NOMO-1 treated with DMSO at 0.1 percent for 48 hours (cell line): ENCODE measurements at regions not wholly inside any gene's neighbourhood (a gene's known extent, or its start where the extent isn't known, plus 50 kb on each side); places are given as distances from the start of the nearest gene placed in this dataset.
"Not testable (repeated sequence)": the region's sequence is repeated elsewhere in the genome, so short reads cannot be mapped to it uniquely, and the experiment has no call there.

Experiments used
- DNase-seq: peaks from one replicate; lab custom pipeline; 2025; ENCODE audit not compliant: unreplicated experiment; lab: John Stamatoyannopoulos, UW

DNA sequence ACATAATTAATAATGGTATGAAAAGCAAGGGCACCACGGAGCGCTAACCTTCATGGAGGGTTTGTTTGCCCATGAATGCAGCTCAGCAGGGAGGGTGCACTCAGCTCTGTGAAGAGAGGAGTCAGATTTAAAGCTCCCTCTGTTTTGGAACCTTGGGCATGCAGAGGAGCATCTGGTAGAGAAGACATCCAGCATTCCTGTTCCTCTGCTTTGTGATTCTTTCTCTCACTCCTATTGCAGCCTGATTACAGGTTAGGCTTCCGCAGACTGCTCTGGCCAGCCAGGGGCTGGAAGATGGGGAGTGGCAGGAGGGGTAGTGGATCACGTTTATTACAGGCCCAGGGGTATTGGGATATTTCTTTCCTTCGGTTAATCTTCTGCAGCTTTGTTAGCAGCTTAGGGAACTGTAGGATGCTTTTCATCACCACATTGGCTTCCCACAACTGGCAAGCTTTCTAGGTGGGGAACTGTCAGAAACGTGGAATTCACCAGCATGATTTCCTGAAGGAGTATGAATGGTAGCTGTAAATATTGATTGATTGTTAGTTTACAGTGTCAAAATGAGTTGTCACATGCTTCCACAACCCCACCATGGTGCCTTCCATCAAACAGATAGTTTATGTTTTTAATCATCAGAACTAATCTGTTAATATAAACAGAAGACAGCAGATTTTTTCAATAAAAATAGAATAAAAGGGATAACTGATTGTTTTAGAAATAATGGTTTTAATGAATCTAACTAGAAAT lies 201.1 kb downstream of the VAPA start:
- DNase-seq, result no peak

DNA sequence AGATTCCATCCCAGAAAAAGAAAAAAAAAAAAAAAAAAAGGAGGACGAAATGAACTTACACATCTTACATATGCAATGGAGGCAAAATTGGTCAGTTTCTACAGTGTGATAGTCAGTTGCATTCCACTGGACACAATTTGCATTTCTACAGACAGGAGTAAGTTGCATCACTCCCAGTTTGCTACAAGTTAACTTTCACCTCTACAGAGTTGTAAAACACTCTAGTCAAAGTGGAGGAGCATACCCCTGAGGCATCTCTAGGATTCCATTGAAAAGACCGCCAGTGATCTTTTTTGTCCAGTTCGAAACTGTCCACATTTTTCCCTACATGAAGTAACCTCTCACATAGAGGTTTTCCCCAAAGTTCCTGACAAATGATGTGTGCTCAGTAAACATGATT lies 202.8 kb downstream of the VAPA start:
- no peak for DNase-seq

DNA sequence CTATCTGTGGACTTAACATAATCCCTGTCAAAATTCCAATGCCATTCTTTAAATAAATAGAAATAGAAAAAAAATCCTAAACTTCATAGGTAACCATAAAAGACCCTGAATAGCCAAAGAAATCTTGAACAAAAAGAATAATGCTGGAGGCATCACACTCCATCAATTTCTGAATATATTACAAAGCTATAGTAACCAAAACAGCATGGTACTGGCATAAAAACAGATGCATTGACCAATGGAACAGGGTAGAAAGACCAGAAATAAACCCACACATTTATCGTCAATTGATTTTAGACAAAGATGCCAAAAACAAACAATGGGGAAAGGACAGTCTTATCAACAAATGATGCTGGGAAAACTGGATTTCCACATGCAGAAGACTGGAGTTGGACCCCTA lies 205.7 kb downstream of the VAPA start:
- no peak for DNase-seq

DNA sequence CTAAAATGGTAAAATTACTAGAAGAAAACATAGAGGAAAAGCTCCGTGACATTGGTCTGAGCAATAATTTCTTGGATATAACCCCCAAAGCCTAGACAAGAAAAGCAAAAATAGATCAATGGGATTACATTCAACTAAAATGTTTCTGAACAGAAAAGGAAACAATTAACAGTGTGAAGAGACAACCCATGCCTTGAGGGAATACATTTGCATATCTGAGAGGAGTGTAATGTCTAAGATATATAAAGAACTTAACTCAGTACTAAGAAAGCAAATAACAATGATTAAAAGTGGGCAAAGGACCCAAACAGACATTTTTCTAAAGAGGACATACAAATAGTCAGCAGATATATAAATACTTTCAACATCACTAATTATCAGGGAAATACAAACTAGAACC lies 206.2 kb downstream of the VAPA start:
- DNase-seq, result no peak

DNA sequence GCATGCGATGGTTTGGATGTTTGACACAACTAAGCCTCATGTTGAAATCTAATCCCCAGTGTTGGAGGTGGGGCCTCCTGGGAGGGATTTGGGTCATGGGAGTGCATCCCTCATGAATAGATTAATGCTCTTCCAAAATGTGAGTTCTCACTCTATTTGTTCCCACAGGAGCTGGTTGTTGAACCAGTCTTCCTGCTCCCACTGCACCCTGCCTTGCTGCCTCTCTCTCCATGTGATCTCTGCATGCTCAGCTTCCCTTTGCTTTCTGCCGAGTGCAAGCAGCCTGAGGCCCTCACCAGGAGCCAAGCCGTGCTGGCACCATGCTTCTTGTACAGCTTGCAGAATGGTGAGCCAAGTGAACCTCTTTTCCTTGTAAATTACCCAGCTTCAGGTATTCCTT lies 206.8 kb downstream of the VAPA start:
- no peak for DNase-seq

DNA sequence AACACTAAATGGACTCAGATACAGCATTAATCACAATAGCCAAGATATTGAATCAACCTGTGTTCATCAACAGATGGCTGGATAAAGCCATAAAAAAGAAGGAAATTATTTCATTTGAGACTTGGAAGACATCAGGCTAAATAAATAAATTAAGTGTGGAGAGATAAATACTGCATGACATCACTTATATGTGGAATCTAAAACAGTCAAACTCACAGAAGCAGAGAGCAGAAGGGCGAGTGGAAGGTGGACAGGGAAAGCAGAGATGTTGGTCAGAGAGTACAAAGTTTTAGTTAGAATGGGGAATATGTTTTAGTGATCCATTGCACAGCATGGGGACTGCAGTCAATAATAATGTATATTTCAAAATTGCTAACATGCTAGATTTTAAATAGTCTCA lies 207.2 kb downstream of the VAPA start:
- DNase-seq, result no peak

DNA sequence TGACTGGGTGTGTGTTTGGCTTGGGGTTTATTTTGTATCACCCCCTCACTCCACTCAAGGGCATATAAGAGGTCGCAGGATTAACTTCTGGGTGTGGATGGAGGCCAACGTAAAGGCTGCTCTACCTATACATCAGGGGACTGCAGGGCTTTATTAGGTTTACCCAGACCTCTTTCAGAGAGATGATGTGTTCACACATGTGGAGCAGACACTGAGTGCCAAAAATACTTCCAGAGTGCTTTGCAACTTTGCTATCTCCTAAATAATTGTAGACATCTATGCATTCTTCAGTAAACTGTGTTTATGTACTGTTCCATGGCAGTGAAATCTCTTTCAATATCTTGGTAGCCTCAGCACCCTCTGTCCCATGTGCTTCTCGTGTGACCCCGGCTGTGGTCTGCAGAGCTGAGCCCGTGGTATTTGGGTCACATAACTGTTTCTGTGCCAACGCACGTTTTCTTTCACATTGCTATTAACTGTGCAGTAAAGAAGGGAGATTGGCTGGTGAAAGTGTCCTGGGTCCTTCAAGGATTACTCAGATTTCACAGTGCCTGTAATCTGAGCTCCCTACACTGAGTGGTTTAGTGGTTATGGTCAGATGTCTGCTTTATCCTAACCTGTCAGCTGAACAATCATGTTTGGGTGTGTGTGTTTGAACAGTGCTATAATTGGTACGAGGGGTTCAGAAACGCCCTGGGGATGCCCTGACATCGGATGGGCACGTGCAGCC lies 208.1 kb downstream of the VAPA start:
- no peak for DNase-seq

DNA sequence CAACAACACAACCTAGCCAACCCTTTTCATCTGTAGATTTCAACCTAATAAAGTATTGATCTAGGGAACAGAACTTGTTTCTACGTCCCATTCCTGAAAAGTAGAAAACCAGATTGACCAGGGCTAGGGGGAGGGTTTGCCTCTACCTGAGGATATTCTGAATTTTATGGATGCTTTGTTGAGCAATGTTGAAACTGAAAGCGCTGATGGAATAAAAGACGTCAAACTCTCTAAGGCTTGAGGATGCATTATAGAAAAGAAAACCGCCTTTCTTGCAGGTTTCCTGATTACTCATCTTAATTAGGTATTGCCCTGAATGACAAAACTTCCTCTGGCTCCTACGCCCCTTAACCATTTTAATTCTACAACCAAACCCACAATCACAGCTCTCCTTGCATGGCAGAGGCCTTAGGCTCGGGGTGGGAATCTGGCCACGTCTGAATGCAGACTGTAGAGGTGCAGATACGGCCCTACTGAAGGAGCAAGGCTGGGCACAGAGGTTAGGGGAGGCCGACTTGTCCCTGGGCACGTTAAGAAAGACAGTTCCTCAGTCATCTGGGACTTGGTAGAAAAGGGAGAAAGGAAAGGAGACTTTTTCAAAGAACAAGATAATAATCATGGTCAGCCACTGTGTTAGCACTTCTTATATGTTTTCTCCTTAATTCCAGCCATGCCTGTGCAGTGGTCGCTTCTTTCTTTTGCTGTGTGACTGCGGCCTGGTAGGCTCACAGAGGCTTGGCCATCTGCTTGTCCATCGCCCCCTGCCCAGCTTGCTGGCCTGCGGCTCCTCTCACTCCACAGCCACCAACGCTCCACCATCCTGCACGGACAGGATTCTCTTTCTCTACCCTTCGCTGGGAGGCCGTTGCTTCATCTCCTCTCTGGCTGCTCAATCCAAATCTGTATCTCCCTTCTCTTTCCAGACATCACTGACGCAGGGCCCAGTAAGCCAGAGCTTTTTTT lies 209.5 kb downstream of the VAPA start:
- DNase-seq, result peak; percentile 93

DNA sequence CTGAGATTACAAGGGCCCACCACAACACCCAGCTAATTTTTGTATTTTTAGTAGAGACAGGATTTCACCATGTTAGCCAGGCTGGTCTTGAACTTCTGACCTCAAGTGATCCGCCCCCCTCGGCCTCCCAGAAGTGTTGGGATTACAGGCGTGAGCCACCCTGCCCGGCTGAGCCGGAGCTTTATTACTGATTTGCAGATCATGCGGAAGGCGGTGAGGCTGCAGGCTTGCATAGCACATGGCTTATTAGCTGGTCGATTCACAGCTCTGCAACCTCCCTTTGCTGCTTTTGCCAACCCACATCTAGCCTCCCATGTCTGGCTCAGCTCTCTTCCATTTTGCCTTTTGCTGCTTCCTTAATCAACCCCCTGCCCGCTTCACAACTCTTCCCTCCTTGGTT lies 210.3 kb downstream of the VAPA start:
- no peak for DNase-seq

DNA sequence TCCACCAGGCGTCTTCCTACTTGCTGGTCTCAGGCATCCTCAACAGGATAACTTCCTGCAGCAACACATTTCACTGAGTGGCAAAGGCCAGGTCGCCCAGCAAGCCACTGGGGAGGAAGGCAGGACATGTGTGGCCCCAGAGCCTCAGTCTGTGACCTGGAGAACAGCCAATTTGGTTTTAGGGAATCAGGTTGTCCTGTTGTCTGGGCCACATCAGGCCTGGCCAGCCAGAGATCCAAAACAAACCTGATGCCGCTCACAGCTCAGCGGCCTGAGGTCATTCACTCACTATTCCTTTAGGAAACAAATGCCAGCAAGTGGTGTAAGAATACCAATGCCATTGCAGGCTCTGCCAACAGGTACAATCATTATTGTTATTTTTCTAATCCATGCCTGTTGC lies 210.7 kb downstream of the VAPA start:
- DNase-seq, result no peak

DNA sequence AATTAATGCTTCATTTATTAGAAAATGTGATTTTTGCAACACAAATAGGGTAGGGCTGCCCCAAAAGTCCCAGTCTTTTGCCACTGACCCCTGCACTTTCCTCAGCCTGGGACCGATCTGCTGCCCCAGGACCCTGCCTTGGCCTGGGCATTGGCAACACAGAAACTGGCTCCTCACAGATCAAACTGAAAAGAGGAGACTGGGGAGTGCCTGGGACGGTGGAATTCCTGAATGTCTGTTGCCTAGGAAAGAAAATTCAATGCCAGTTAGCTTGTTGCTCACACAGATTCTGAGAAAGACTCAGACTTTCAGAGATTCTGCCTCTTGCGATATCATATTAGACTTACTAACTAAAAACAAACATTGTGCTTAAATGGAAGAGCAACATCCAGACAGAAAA lies 211.2 kb downstream of the VAPA start:
- no peak for DNase-seq

DNA sequence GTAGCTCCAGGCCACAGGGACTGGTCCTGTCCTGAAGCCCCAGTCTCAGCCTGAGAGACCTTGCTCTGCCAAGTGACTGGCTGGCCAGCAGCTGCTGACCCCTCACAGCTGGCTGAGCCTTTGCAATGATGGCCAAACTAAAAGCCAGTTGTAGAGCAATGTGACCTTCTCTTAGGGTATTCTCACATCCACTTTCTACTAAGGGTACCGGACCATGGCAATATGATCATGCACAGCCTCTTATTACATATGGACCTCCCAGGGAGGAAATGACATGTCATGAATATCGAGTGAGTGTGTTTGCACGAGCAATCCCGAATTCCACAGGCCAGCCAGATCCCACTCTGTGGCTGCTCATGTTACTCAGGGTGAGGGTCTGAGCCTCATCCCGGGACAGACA lies 213.9 kb downstream of the VAPA start:
- DNase-seq, result no peak

DNA sequence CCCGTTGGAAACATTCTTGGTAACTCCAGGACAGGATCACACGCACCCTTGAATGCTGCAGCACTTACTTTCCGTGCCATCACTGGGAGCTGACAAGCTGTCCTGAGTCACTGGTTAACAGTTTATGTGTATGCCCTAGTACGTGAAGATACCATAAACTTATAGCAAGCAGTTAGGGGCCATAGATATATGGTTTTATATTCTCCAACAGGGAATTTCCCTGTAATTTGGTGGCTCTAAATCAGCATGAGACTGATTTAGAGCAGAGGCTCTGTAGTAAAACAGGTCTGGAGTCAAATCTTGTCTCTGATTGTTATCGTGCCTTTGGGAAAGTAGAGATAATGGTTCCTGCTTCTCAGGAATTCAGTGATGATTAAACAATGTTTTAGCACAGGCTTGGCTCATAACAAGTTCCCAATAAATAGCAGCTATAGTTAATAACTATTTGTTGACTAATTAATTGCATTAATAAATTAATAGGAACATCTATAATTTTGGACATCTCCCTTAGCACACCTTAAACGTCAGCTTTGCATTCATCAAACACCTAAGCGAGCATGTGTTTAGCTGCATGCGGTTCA lies 215.2 kb downstream of the VAPA start:
- DNase-seq, result no peak

DNA sequence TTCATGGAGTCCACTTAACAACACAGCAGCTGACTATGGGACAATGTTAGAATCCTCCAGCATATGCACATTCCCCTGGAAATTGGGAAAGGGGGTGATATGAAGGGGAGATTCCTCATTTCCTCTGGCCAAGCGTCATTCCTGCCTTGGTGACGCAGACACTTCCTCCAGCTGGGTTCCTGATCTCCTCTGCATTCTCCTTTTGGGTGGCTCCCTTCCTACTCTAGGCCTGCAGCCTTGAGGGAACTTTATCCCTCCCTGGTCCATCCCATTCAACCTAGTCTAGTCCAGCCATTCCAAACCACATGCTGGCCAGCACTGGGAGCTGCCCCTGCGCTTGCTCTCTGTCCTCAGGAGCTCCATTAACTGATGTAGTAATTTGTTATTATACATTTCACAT lies 216.8 kb downstream of the VAPA start:
- no peak for DNase-seq

DNA sequence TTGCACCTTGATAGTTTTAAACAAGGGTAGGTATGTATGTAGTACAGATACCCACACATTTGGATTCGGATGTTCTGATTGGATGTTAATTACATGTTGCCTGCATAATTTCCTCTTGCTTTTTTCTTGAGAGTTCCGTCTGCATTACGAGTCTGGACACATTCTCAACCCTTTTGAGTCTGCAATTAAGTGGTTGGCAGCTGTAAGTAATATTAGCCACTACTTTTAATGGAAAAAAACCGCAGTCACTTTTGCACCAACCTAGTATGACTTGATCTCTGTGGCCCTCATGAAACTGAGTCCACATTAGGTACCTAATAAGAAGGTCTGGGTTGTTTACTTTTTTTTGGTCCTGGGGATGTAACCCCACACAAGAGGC lies 217.3 kb downstream of the VAPA start:
- no peak for DNase-seq

DNA sequence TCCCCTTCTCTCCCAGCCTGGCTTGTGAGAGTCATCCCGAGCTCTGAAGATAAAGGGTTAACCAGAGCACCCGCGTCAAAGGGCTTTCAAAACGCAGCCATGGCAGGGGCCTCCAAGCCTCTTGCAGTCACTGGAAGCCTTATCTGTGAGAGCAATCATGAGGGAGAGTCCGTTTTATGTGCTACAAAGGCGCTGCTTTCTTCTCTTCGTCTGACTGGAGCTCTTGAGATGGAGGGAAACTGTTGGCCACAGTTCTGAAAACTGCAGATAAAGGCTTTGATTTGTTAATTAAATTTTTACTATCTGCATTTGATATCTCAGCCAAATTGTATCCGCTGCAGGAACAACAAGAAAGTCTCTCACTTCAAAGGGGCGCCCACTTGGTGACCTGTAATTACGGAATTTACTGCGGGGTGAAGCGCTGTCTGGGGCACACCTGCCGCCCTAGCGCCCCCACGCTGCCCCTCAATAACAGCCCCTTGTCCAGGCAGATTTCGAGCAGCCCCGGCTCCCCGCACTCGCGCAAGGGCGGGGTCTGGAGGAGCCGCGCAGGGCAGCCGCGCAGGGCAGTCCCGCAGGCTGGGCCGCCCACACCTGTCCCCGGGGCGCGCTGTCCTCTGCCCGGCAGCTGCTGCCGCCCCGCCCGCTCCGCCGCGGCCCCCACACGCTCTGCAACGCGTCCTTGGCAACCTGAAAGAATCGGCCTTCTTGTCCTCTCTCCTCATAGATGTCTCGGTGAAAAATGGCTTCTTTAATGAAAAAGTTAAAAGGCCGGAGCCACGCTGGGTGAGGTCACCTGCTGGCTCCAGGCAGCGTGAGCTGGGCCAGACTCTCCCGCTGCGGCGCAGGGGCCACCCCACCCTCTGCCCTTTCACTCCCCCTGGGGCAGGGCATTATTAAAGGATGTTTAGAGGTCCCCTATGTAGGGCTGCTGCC lies 217.9 kb downstream of the VAPA start:
- DNase-seq, result no peak

DNA sequence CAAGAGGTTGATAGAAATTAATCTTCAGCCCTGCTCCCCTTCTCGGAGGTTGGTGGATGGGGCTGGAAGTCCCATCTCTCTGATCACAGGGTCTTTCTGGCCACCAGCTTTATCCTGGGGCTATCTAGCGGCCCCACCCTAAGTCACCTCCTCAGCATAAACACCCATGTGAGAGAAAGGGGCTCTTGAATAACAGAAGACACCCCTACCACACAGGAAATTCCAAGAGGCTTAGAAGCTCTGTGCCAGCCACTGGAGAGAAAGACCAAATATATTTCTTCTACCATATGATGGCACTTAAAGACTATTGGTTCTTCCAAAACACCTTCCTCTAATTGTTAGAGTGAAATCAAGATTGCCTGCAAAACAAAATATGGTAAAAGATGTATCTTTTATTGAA lies 219.7 kb downstream of the VAPA start:
- no peak for DNase-seq

DNA sequence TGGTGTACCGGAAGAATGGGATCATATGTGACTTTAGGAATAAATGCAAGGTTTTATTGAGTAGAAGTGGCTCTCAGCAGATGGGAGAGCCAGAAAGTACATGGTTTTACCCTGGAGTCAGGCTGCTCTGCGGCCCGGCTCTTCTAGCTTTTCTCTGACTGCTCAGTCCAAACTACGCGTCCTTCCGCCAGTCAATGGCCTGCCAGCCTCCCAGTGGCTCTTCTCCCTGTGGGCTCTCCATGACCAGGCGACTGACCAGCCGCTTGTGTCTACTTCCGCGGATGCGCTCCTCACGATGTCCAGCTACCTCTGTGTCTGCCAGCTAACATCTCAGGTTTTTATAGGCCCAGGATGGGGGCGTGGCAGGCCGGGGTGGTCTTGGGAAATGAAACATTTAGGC lies 220.4 kb downstream of the VAPA start:
- DNase-seq, result no peak

DNA sequence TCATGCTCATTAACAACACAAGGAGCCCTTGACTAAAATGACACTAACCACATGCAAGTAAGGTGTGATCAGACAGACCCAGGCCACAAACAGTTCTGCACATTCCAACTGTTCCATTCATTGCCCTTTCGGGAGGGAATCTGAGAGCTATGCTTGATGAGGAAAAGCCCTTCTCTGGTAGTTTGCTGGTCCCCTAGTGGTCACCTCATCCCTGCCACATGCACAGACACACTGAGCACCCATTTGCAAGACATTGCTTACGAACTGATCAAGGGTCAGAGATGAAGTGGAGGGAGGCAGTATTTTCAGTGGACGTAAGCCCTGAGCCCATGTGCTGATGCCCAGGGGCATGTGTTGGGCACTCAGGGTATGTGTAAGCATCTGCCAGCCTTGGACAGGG lies 220.9 kb downstream of the VAPA start:
- not testable (repeated sequence) for DNase-seq

DNA sequence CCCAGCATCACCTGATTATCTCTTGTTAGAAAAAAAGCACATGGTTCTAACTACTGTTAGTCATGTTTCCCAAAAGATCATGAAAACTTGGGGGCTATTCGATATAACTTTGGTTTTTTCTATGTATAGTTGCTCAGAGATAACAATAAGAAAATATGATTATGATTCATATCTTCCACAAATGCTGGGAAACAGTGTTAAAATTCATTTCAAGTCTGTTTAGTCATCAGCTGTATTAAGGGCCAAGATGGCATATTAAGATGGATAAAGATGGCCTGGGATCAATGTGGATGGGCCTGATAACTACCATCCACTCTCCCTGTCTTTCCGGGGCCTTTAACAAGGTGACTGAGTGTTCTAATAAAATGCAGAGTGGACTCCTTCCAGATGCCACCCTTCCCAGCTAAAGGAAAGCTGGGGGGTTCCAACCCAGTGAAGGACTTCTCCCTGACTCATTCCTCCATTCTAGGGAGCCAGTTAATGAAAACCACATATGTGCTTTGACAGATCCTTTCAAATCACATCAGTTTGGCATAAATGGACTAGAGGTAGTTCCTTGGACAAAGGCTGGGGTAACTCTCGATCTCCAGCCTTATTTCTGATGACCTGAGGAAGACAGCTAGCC lies 221.6 kb downstream of the VAPA start:
- no peak for DNase-seq
